ENCODE measurements at regions not wholly inside any gene's neighbourhood (a gene's known extent, or its start where the extent isn't known, plus 50 kb on each side); places are given as distances from the start of the nearest gene placed in this dataset.

DNA sequence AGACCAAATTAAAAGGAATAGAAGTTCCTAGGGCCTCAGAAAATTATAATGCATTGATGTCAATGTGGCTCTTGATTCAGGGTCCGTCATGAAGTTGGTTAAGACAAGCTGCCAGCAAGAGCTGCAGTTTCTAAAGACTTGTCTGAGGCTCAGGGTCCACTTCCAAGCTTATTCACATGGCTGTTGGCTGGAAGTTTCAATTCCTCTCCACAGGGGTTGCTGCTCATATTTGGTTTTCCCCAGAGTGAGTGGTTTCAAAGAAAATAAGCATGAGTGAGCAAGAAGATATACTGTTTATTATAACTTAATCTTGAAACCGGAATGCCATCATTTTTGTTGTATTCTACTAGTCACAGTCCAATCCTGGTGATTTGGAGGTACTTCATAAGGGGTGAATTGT is 1247.4 kb downstream of the LRFN5 start:
- no peaks in the 10 kb centered on the region for H3K36me3 ChIP-seq (ENCODE audit: control insufficient read depth, insufficient read depth, low read length)
- H4K8ac ChIP-seq (ENCODE audit: low read depth in 2 of 2, low read length in 2 of 2): no peak overlapping the region
- H2AFZ ChIP-seq (replicated peaks; ENCODE audit: low read length, poor library complexity): no peak overlapping the region
- H2BK5ac ChIP-seq (ENCODE audit: low read depth, low read length, poor library complexity, severe bottlenecking): no peak overlapping the region
- H4K5ac ChIP-seq (ENCODE audit: low read depth, low read length): no peak overlapping the region
- no peak overlapping the region for H2AK9ac ChIP-seq (replicated peaks; ENCODE audit: low read depth, low read length, poor library complexity)
- no peaks in the 10 kb centered on the region for H3K79me1 ChIP-seq (ENCODE audit: low read depth in 1 of 2, low read length in 2 of 2)
- DNase-seq: peak; percentile 47
- H3K18ac ChIP-seq (ENCODE audit: low read depth, low read length): no peak overlapping the region
- H4K20me1 ChIP-seq (ENCODE audit: insufficient read depth, low read length): no peaks in the 10 kb centered on the region
- no peak overlapping the region for H3K4ac ChIP-seq (ENCODE audit: low read depth, low read length)
- no peak overlapping the region for H4K91ac ChIP-seq (ENCODE audit: insufficient read depth, low read depth, low read length)
- BruUV-seq (replicated peaks): no TSS peak
- H3K23ac ChIP-seq (ENCODE audit: low read depth, low read length): no peak overlapping the region
- H3K14ac ChIP-seq (replicated peaks; ENCODE audit: low read depth, low read length): no peak overlapping the region
- TF ChIP-seq MAZ (IDR thresholded peaks at IDR 0.05; ENCODE audit: borderline replicate concordance, low read depth, low read length) (no peak), POLR2A (IDR thresholded peaks at IDR 0.05; ENCODE audit: low read depth, low read length) (no peak), MXI1 (IDR thresholded peaks at IDR 0.05; ENCODE audit: borderline replicate concordance, low read depth, low read length) (no peak), ELK1 (IDR thresholded peaks at IDR 0.05; ENCODE audit: borderline replicate concordance, low read depth, low read length) (no peak), CEBPB (IDR thresholded peaks at IDR 0.05; ENCODE audit: low read depth, low read length) (no peak), RFX5 (IDR thresholded peaks at IDR 0.05; ENCODE audit: low read depth, low read length) (no peak), RAD21 (IDR thresholded peaks at IDR 0.05; ENCODE audit: low read length) (no peak), MAFK (IDR thresholded peaks at IDR 0.05; ENCODE audit: low read depth, low read length) (no peak), CTCF (conservative IDR thresholded peaks at IDR 0.05; ENCODE audit: low read depth, low read length) (no peak), NFE2L2 (IDR thresholded peaks at IDR 0.05; ENCODE audit: low read depth, low read length) (no peak), SMC3 (IDR thresholded peaks at IDR 0.05; ENCODE audit: low read depth, low read length) (no peak), FOS (IDR thresholded peaks at IDR 0.05; ENCODE audit: low read depth, low read length) (no peak), BHLHE40 (IDR thresholded peaks at IDR 0.05; ENCODE audit: low read depth, low read length) (no peak), USF2 (IDR thresholded peaks at IDR 0.05; ENCODE audit: low read depth, low read length) (no peak), RCOR1 (IDR thresholded peaks at IDR 0.05; ENCODE audit: insufficient replicate concordance, low read length) (no peak), CHD1 (IDR thresholded peaks at IDR 0.05; ENCODE audit: low read depth, low read length) (no peak)
- ChIA-PET POLR2A (ENCODE audit: unreplicated experiment) (no interaction called here), CTCF (interaction anchor here (0.6 kb wide), 1 partner anchor 958 kb away, joined by 3 read pairs; no protein-coding TSS in a partner anchor)
- no peak overlapping the region for H3K27ac ChIP-seq (ENCODE audit: insufficient read depth, low read length)
- H3K4me3 ChIP-seq (ENCODE audit: insufficient read depth, low read depth, low read length): no peak overlapping the region
- ATAC-seq (ENCODE audit: low read depth): peak; percentile 83
- H3K56ac ChIP-seq (ENCODE audit: extremely low read depth, insufficient read depth, low read length): no peak overlapping the region
- H2BK20ac ChIP-seq (ENCODE audit: low read depth, low read length): no peak overlapping the region
- no peaks in the 10 kb centered on the region for H3K9me1 ChIP-seq (ENCODE audit: insufficient read depth, low read length)
- dilution Hi-C loops (cut with HindIII; ENCODE audit: low sequenced_read_pairs, unreplicated experiment): no loop called here
- H3K9me3 ChIP-seq (ENCODE audit: control insufficient read depth, insufficient read depth, low read length): no peaks in the 10 kb centered on the region
- no peaks in the 10 kb centered on the region for H3K27me3 ChIP-seq (ENCODE audit: control insufficient read depth, insufficient read depth, low read length)
- no peak overlapping the region for H2BK15ac ChIP-seq (ENCODE audit: low read depth, low read length)
- no peak overlapping the region for H2BK120ac ChIP-seq (ENCODE audit: low read depth, low read length)
- no peaks in the 10 kb centered on the region for H3K4me1 ChIP-seq (ENCODE audit: control insufficient read depth, insufficient read depth, low read length)
- no peak overlapping the region for H3K4me2 ChIP-seq (ENCODE audit: low read depth, low read length)
- intact Hi-C loops (cut with micrococcal nuclease): no loop called here
- no peak overlapping the region for H2AK5ac ChIP-seq (ENCODE audit: low read depth, low read length)
- in situ Hi-C loops (cut with MboI; ENCODE audit: low sequenced_read_pairs): no loop called here
- H3K9ac ChIP-seq (ENCODE audit: low read depth, low read length): no peak overlapping the region
- no CpG with 5 or more reads among the region's 2 CpGs for WGBS, 2 experiments (ENCODE audit: extremely low coverage in 2 of 2, insufficient read length in 1 of 2)
